GM19035 (cell line): ENCODE measurements at regions not wholly inside any gene's neighbourhood (a gene's known extent, or its start where the extent isn't known, plus 50 kb on each side); places are given as distances from the start of the nearest gene placed in this dataset.

Experiments
- ATAC-seq: cut with Tn5 transposase; IDR thresholded peaks from one replicate; pipeline ENCODE4 v1.9.1; 2021; ENCODE audit not compliant: unreplicated experiment

DNA sequence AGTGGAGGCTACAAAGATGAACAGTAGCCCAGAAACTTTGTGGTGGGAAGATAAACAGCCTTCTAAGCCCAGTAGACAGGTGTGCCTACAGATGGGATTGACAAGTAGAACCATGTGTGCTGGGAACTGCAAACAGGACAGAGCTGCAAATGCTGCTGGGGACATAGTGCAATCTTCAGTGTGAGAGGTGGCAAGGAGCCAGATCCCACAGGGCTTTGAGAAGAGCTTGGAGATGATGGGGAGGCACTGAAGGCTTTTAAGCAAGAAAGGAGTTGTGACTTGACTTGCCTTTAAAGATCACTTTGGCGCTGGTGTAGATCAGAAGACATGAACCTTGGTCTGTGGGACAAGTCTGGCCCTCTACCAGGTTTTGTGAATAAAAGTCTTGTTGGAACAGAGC is 675.2 kb downstream of the ACTL7B start:
- no peak for ATAC-seq

DNA sequence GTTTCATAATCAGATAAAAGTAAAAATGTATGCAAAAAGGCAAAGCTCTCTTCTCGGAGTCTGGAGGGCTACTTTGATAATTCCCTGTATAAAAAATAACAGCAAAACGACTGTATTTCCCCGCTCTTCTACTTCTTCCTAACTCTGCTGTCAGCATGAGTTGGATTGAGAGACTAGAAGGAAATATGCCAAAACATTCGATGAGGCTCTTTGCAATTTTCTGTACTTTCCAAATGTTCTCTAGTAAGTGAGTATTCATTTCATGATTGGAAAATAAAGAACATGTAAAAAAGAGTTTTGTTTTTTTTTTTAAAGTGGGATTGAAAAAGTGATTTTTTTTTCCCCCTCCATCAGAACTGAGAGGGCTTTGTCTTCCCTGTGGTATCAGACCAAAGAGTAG is 677.5 kb downstream of the ACTL7B start:
- ATAC-seq = no peak

DNA sequence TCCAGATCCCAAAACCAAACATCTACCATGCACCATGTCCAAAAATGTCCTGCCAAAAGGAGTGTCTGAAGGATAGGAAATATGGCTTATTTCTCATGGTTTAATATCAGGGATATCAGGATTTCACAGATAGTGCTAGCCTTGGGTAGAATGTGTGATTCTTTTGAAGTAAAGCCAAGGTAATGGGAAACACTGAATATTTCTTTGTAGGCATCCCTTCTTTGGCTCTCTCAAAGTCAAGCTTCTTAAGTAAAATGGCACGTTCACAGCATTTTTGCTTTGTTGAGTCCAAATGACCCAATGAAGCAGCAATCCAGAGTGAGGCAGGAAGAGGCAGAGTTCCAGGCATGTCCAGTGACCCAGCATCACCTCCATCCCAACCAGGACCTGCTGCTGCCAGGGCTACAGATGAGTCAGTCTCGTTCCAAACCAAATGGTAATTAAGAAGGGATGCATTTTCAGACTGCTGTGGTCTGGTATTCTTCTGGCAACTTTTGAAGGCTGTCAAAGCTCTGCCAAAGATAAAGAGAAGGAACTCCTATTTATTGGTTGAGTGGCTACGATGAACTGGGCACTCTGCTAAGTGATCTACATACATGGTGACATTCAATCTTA is 678.8 kb upstream of the KLF4 start:
- ATAC-seq = no peak

DNA sequence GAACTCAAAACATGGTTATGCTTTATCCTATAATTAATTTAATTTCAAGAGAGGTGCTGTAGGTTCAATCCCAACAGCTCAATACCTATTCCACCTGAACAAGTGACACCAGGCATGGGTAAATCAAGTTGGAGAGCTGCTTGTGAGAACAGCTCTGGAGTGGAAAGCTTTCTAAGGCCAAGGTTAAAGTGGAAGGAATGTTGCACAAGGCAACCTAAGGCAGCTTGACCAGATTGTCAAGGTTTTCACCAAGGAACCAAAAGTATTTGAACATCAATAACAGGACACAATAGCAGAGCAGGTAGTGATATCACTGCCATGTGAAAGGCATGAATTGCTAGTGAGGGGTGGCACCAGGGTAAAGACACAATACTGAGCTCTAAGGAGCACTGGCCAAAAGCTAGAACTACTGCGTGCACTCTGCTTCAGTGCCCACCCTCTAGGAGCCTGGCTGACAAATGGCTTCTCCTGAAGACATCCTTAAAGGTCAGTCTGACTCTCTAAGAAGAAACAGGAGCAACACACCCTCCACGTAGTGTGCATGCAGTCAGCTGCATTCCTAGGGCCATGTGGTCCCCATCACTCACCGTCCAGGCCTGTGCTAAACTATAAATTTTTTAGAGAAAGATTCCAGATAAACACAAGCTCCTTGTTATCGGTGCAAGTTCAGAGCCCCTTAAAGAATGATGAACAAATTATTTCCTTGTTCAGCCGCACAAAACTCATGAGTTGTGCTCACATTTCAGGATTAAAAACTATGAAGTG is 677.7 kb upstream of the KLF4 start:
- ATAC-seq = no peak

DNA sequence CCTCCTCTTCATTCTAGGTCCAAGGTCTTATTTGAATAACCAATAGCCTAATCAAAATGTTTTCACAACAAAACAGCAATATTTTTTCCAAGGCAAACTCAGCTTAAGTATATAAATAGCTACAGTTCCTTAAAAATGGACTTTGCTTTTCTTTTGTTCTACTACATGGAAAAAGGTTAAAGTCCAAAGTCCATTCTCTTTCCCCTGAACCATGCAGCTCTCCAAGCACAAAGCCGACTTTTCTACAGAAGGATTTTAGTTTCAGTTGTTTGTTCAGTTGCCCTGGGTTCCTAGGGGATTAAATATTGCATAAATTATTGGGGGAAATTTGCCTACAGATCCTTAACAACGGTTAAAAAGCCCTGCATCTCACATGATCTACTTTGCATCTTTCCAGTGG is 677.0 kb upstream of the KLF4 start:
- no peak for ATAC-seq

DNA sequence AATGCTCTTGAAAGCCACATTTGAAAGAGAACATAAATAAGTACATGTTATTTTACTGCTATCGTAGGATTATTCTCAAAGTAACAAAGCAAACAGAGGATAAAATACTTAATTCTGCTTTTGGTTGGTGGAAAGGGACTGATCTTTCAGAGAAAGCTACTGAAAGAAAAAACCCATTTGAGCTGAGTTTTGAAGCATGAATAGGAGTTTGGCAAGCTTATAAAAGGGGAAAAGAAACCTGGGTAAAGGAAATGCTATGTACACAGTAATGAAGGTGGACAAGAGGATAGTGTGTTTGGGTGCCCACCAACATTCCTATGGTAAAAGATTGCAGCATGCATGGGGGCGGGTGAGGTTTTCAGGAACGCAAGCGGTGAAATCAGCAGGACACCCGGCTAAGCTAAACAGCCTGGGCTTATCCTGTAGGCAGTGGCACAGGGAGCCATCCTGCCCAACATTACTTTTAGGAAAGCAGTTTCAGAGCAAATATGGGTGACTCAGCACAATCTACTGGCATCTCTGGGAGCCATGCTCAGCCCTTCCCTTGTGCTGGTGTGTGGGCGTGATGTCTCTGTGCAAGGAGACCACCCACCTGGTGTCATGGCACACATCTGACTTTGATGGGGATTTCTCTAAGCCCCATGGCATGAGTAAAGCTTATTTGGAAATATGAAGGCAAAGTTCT is 673.9 kb upstream of the KLF4 start:
- ATAC-seq = no peak

DNA sequence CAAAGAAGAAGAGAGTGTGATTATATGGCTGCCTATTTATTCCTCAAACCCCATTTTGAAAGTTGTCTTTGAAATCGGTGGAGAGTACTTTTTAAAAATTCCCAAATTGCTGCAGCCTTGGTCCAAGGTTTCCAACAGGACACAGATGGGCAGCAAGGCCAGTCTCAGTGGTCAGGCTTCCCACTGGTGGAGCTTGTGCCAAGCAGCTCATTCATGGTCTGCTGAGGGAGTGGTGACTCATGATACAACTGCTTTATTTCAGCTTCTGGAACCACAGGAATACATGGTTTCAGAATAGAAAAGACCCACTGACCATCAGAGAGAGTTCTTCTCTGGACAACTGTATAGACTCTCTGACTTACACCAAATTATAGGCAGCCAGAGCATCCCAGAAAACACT is 673.1 kb upstream of the KLF4 start:
- ATAC-seq = no peak

DNA sequence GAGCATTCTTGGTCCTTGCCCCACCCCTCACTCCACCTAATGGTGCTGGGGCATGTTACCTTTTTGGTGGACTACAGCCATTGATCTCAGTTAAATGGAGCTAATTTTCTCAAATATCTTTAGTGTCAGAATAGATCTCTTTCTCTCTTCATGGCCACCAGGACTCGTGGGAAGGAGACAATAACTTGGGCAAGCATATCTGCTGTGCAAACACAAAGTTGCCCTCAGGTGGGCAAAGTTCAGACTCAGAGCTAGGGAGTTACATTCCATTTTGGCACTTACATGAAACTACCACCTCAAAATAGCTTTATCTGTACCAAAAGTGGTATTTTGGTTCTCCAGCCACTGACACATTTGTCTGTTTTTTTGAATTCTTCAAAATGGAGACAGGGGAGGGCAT is 671.9 kb upstream of the KLF4 start:
- ATAC-seq = no peak

DNA sequence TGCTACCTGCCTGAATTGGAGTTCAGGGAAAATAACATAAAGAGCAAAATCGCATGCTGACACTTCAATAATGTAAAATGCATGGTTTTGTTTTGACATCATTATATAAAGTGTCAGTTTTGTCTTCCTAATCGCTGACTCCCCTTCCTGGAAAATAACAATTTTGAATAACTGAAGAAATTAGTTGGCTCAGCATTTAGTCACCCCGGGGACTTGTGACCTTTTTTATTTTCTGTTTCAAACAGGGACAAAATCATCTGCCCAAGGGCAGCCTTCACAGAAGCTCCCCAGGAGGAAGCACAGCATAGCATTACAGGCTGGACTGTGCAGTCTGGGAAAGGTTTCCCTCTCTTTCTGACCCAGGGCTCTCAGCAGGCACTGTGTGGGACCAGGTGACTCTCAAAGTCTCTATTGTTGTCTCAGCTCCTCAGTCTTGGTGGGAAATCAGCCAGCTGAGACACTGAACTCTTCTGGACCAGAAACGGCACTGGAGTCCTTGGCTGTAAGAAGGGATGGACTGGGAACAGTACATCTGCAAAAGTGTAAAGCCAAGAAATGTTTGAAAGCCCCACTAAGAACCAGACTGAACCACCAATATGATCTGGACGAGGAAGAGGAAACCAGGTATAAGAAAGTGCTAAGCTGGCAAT is 671.3 kb upstream of the KLF4 start:
- ATAC-seq = no peak

DNA sequence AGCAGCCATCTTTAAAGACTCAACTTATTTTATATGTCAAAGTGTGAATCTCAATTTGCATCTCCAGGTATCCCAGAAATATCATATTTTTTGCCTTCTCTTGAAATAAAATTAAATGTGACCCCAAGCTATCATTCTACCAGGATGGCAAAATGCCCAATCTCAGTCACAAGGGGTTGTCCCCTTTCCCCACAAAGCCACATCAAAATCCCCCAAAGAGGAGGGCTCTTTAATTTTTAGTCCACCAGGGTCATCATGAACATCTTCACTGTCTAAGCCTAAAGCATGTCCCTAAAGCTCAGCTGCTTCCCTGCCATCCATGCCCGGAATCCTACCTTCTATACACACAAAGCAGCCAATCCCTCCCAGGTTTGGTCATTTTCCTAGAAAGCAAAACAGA is 670.5 kb upstream of the KLF4 start:
- no peak for ATAC-seq

DNA sequence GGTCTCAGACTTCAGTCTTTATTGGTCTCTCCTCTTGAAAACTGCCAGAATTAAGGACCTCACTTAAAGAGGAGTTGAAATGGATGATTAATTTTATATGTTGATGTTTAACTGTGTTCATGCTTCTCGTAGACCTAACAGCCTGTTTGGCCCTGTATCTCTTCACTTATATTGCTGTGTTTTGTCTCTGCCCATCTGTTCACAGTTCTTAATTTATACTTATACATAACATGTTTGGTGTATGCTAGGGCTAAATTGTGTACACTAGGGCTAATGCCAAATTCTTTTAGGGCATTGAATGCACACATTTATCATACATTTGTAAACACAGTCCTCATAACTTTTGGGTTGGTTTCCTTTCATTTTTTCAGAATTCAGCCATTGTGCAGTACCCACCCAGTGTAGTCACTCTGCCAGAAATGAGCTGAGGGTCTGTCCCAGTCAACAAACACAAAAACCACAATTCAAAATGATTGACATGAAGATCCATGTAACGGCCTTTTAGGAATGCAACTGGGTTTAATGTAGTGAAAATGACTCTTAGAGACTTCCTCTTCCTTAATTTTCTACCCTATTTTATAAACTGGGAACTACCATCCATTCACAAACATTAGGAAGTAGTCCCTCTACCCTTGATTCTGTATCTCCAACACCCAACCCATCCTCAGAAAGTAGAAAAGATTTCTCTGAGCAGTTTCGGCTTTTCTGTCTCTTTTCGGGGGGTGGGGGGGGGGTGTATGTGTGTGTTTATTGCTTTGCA is 668.8 kb upstream of the KLF4 start:
- no peak for ATAC-seq

DNA sequence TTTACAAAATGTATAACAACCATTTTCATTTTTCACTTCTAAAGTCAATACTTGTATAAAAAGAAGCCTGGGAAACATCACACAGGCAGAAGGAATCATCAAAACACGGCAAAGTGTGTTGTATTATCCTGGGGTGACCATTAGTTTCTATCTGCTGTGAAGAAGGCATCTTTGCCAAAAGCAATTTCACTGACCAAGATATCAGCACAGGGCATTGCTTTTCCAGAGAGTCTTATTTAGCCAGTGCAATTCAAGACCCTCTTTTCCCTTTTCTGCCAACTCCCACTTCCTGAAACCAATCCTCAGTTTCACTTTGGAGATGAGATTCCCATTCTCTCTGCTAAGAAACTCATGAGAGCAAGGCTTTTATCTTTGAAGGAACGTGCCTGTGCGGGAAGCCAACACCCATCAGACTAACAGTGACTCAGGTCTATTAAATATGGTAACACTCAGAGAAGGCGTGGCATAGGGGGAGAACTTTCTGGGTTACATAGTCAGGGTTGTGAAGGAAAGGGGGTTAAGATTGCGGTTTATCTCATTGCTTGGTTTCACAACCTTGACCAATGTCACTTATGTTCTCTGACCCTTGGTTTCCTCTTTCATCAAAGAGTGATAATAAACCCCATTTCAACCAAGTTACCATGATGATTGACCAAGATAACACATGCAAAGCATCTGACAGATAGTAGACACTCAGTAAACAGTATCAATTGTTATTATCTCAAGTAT is 666.9 kb upstream of the KLF4 start:
- no peak for ATAC-seq

DNA sequence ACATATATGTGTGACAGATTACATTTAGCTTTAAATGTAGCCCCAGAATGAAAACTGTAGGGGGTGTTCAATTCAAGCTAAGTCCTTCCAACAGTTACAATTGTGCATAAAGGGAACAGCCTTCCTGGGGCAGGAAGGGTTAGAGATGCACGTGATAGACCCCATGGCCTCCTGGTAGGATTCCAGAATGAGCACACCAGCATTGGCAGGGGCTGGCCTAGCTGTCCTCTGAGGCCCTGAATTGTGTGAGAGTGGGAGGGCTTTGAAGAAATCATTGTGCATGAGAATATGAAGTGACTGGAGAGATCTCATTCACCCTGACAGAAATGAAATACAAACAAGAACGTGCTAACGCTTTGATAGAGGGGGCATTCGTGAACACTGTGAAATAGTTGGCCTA is 663.8 kb upstream of the KLF4 start:
- no peak for ATAC-seq

DNA sequence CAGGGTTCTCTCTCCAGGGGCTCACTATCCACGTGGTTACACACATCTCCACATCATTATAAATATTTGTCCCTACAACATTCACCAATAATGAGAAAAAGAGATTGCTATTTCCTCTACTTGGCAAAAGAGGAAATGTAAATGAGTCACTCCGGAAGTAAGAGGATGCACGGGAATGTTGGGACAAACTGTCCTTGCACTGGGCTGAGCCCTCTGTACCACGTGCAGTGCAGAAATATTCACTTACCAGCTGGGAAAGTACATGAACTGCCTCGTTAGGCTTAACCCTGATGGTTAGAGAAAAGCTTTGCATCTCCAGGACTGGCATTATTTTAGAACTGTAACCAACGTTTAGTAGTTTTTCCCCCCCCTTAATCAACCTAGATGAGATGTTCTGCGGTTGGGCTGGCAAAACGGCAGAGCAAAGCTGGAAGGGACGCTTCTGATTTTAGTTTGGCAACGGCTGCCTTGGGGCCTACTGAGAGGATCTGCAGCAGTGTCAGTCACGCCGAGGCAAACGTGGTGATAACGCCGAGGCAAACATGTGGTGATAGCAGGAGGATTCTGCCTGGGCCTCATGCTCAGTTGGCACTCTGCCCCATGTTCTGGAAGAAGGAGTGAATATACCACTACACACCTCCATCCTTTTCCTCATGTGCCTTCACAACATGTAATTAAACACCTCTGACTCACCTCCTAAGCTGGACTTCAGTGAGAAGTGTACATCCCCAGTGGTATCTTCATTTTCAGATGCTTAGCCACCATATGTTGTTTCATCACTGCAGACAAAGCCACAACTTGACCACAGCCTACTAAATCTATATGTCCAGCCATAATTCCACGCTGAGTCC is 661.4 kb upstream of the KLF4 start:
- ATAC-seq = no peak

DNA sequence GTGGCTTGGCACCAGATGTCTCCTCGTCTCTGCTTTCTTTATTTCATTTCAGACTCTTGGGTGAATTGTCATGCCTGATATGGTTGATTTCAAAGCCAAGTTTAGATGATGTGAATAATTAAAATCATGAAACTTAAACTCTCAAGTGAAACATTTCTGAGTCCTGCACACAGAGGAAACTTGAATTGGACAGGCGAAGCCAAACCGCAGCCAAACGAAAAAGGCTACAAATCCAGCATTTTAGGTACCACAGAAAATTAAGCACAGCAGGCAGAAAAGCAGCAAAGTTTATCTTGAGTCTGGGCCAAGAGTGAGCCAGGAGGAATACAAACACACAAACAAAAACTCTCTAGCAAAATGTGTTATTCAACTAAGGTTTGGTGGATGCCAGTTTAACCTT is 659.8 kb upstream of the KLF4 start:
- ATAC-seq = no peak

DNA sequence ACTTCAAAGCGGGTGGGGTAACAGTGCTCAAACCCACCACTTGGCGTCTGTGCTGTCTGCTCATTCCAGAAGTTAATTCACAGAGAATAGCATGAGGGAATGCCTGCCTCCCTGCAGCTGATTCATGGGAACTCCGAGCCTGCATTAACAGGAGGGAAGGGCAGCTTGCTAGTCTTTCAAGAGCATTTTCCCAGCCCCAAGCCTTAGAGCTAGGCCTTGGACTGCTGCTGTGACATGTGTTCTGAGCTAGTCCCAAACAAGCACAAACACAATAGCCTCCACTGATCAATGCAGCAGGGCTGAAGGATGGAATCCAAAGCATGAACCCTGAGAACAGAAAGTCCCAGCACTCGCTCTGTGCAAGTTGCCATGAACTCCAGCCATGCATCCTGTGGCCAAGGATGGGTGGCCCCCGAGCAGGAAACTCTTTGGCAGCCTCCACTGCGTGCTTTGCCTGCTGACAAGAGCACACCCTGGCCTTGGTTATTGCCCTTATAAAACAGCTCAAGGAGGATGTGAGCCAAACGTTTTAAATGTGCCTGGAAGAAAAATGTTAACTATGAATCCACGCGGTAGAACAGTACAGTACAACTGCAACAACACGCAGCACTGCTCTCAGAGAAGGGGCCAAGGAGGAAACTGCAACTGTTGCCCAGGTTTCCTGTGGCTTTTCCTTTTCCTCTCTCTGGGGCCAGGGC is 653.1 kb upstream of the KLF4 start:
- ATAC-seq = no peak

DNA sequence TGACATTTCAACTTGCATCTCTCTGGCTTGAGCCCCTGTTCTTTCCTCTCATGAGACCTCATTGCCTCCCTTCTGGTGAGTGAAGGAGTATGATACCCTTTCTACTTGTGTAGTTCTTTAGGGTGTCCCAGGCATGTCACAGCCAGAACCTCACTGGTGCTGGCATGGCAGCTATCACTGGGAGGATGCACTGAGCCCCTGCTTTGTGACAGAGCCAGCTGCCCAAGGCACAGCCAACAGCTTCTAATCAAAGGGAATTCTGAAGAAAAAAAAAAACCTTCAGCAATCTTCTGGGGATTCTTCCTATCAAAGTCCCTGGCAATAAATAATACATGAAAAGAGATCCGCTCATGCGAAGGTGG is 652.6 kb upstream of the KLF4 start:
- ATAC-seq = no peak

DNA sequence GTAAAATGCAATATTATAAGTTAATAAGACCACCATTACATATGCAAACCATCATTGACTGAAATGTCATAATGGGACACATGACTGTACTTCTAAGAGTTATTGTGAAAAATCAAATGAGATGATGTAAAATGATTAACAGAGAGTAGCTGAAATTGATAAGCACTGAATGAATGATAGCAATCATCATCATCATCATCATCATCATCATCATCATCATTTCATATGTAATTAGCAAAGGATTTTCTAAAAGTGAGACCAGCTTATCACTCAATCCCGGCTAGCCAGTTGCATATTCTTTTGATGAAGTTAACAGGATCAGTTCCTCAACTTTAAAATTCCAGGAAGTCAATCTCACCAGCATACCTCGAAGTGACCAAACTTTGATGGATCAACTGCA is 650.3 kb upstream of the KLF4 start:
- no peak for ATAC-seq

DNA sequence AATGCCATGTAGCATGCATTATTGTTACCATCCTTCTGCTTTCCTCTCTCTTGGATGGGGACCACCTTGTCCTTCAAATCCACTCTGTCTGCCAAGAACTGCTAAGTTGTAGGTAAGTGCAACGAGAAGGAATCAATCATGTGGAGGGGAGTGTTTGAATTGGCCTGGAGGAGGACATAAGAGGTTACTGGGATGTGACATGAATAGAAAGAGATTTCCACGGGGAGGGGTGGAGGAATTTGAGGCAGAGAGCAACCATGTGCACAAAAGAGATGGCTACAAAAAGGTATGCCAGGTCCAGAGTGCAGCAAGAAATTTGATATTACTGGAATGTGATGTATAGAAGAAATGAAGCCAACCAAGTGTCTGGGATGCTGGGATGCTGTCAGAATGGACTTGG is 648.9 kb upstream of the KLF4 start:
- ATAC-seq = no peak
